HCT116 (cell line): ENCODE measurements at regions not wholly inside any gene's neighbourhood (a gene's known extent, or its start where the extent isn't known, plus 50 kb on each side); places are given as distances from the start of the nearest gene placed in this dataset.

Experiments
- ATAC-seq: fragments of 200-7000 bp; cut with Tn5 transposase; 2 replicates; pipeline ENCODE4 v1.9.1; 2020; ENCODE audit warnings: mild to moderate bottlenecking, moderate library complexity
- BruUV-seq: library from RNA; stranded (reverse); fragments of 400-500 nt; replicated peaks from 2 replicates; lab custom pipeline; 2021; lab: Mats Ljungman, UMichigan
- CTCF ChIA-PET: fragments of 300-600 bp; sonication (Branson Sonifier 250); formaldehyde crosslinking; loops from one replicate; lab custom pipeline; 2021; ENCODE audit warnings: antibody characterized with exemption; lab: Charles Lee
- POLR2A ChIA-PET: fragments of 300-600, 350-600 bp; sonication (Branson Sonifier 250); formaldehyde crosslinking; loops from one replicate; lab custom pipeline; 2021; ENCODE audit warnings: antibody characterized with exemption; lab: Charles Lee
- RAD21 ChIA-PET, 2 experiments: fragments of 300-600 bp; sonication (Branson Sonifier 250); formaldehyde crosslinking; loops; one replicate each; lab custom pipeline; 2023; ENCODE audit warnings: low total read pairs in 2 of 2; ENCODE audit not compliant: uncharacterized antibody in 2 of 2, unreplicated experiment in 2 of 2, low non-redundant PET in 1 of 2; lab: Charles Lee
- DNase-seq: peaks from one replicate; pipeline ENCODE4 v3.0.0-alpha.2; 2010; ENCODE audit warnings: low read depth, low spot score
- H2AFZ ChIP-seq: fragments of 200-600 bp; shearing (Covaris generic), sonication (generic); 2 replicates; pipeline ENCODE4 v1.6.1; 2017; ENCODE audit warnings: low read depth, mixed run types, mixed read lengths, antibody characterized with exemption, low read length; ENCODE audit not compliant: poor library complexity, severe bottlenecking
- H3K27ac ChIP-seq: 2 replicates; pipeline ENCODE4 v1.5.1; 2012; ENCODE audit warnings: low read depth, low read length
- H3K27me3 ChIP-seq: fragments of 200-600 bp; sonication (generic); 2 replicates; pipeline ENCODE4 v1.6.1; 2016; ENCODE audit warnings: mixed run types, low read length, mixed read lengths; ENCODE audit not compliant: insufficient read depth
- H3K36me3 ChIP-seq, 2 experiments: fragments of 200-500 bp in 1 of 2; fragments of 200-600 bp in 1 of 2; sonication (Bioruptor generic) in 1 of 2; sonication (generic) in 1 of 2; 2 replicates each; pipeline versions ENCODE4 v1.5.1 to v1.6.1; 2014 to 2016; ENCODE audit warnings: low read length in 2 of 2, inconsistent platforms in 1 of 2, mixed read lengths in 1 of 2, mixed run types in 1 of 2; ENCODE audit not compliant: insufficient read depth in 2 of 2, control insufficient read depth in 1 of 2
- H3K4me1 ChIP-seq, 2 experiments: fragments of 200-600 bp in 1 of 2; sonication (generic) in 1 of 2; 2 replicates each; pipeline versions ENCODE4 v1.5.1 to v1.6.1; 2012 to 2017; ENCODE audit warnings: low read length in 2 of 2, inconsistent platforms in 1 of 2, mild to moderate bottlenecking in 1 of 2, mixed read lengths in 1 of 2, mixed run types in 1 of 2, moderate library complexity in 1 of 2; ENCODE audit not compliant: insufficient read depth in 2 of 2, control insufficient read depth in 1 of 2
- H3K4me2 ChIP-seq: fragments of 200-600 bp; sonication (generic); 2 replicates; pipeline ENCODE4 v1.6.1; 2017; ENCODE audit warnings: mixed run types, low read length, mixed read lengths
- H3K4me3 ChIP-seq, 2 experiments: fragments of 200-600 bp in 1 of 2; sonication (generic) in 1 of 2; replicated peaks in 1 of 2; 2 replicates each; pipeline ENCODE4 v1.5.1; 2011 to 2016; ENCODE audit warnings: low read length in 2 of 2, control low read depth in 1 of 2, low read depth in 1 of 2, mild to moderate bottlenecking in 1 of 2, mixed read lengths in 1 of 2, mixed run types in 1 of 2
- H3K79me2 ChIP-seq: fragments of 200-600 bp; sonication (generic); 2 replicates; pipeline ENCODE4 v1.6.1; 2017; ENCODE audit warnings: mild to moderate bottlenecking, mixed run types, low read length, moderate library complexity, mixed read lengths; ENCODE audit not compliant: insufficient read depth
- H3K9ac ChIP-seq: fragments of 200-600 bp; sonication (generic); 2 replicates; pipeline ENCODE4 v1.6.1; 2016; ENCODE audit warnings: low read length, mixed read lengths
- H3K9me2 ChIP-seq: fragments of 200-600 bp; sonication (generic), shearing (Covaris generic); 2 replicates; pipeline ENCODE4 v1.6.1; 2017; ENCODE audit warnings: mixed run types, mild to moderate bottlenecking, moderate library complexity; ENCODE audit not compliant: insufficient read depth
- H3K9me3 ChIP-seq, 2 experiments: fragments of 200-500 bp in 1 of 2; fragments of 200-600 bp in 1 of 2; sonication (Bioruptor generic) in 1 of 2; sonication (generic) in 1 of 2; 2 replicates each; pipeline ENCODE4 v1.6.1; 2014 to 2017; ENCODE audit warnings: low read length in 2 of 2, mixed read lengths in 2 of 2, inconsistent platforms in 1 of 2, low read depth in 1 of 2, mild to moderate bottlenecking in 1 of 2, mixed run types in 1 of 2, moderate library complexity in 1 of 2; ENCODE audit not compliant: control insufficient read depth in 1 of 2, insufficient read depth in 1 of 2
- H4K20me1 ChIP-seq: fragments of 200-600 bp; sonication (generic), shearing (Covaris generic); 2 replicates; pipeline ENCODE4 v1.6.1; 2017; ENCODE audit warnings: mixed run types, mild to moderate bottlenecking, moderate library complexity; ENCODE audit not compliant: insufficient read depth
- ATF3 ChIP-seq: IDR thresholded peaks from 2 replicates; pipeline ENCODE4 v1.6.1; 2012
- CBX3 ChIP-seq: IDR thresholded peaks from 2 replicates; pipeline ENCODE4 v1.6.1; 2012; ENCODE audit warnings: low read depth
- CEBPB ChIP-seq: IDR thresholded peaks from 2 replicates; pipeline ENCODE4 v1.6.1; 2012; ENCODE audit warnings: low read depth
- CTCF ChIP-seq, 3 experiments: fragments of 200-600 bp in 1 of 3; sonication (generic) in 1 of 3; IDR thresholded peaks in 2 of 3; conservative IDR thresholded peaks in 1 of 3; 2 replicates each; pipeline ENCODE4 v1.5.1; 2012 to 2017; ENCODE audit warnings: low read depth in 2 of 3, low read length in 2 of 3, antibody characterized with exemption in 1 of 3, borderline replicate concordance in 1 of 3, control low read depth in 1 of 3, mild to moderate bottlenecking in 1 of 3, mixed read lengths in 1 of 3, mixed run types in 1 of 3, moderate library complexity in 1 of 3; ENCODE audit not compliant: insufficient read depth in 1 of 3
- EGR1 ChIP-seq: IDR thresholded peaks from 2 replicates; pipeline ENCODE4 v1.6.1; 2012; ENCODE audit warnings: low read depth
- ELF1 ChIP-seq: IDR thresholded peaks from 2 replicates; pipeline ENCODE4 v1.6.1; 2012; ENCODE audit warnings: low read depth, borderline replicate concordance
- EZH2 ChIP-seq: fragments of 200-600 bp; sonication (generic); IDR thresholded peaks from 2 replicates; pipeline ENCODE4 v1.6.1; 2017; ENCODE audit warnings: antibody characterized with exemption, mixed run types
- EZH2phosphoT487 ChIP-seq: fragments of 200-600 bp; IDR thresholded peaks from 2 replicates; pipeline ENCODE4 v1.6.1; 2018; ENCODE audit warnings: antibody characterized with exemption, borderline replicate concordance
- FOSL1 ChIP-seq: IDR thresholded peaks from 2 replicates; pipeline ENCODE4 v1.6.1; 2012; ENCODE audit warnings: low read depth
- JUND ChIP-seq: IDR thresholded peaks from 2 replicates; pipeline ENCODE4 v1.6.1; 2012
- MAX ChIP-seq: IDR thresholded peaks from 2 replicates; pipeline ENCODE4 v1.6.1; 2012
- POLR2AphosphoS5 ChIP-seq: IDR thresholded peaks from 2 replicates; pipeline ENCODE4 v1.6.1; 2011; ENCODE audit warnings: mild to moderate bottlenecking, low read depth, low read length, moderate library complexity
- REST ChIP-seq: IDR thresholded peaks from 2 replicates; pipeline ENCODE4 v1.6.1; 2012; ENCODE audit warnings: low read depth
- SIN3A ChIP-seq: IDR thresholded peaks from 2 replicates; pipeline ENCODE4 v1.6.1; 2012; ENCODE audit warnings: low read depth
- SP1 ChIP-seq: IDR thresholded peaks from 2 replicates; pipeline ENCODE4 v1.6.1; 2012; ENCODE audit warnings: low read depth
- SRF ChIP-seq: IDR thresholded peaks from 2 replicates; pipeline ENCODE4 v1.6.1; 2012; ENCODE audit warnings: low read depth
- YY1 ChIP-seq: IDR thresholded peaks from 2 replicates; pipeline ENCODE4 v1.6.1; 2011; ENCODE audit warnings: low read length, low read depth, moderate library complexity, mild to moderate bottlenecking; ENCODE audit not compliant: insufficient replicate concordance; ENCODE audit errors: extremely low read depth
- ZBTB33 ChIP-seq: IDR thresholded peaks from 2 replicates; pipeline ENCODE4 v1.6.1; 2011; ENCODE audit warnings: mild to moderate bottlenecking, low read length, moderate library complexity; ENCODE audit not compliant: insufficient replicate concordance; ENCODE audit errors: extremely low read depth
- ZFX ChIP-seq: fragments of 450-650 bp; IDR thresholded peaks from 2 replicates; pipeline ENCODE4 v1.6.1; 2017
- intact Hi-C: fragments of 100-400 bp; cut with micrococcal nuclease; formaldehyde crosslinking; loops from 2 replicates; pipeline ENCODE4 v1.10.0; 2022

- no TSS peak for BruUV-seq
- DNase-seq (no peak), ATAC-seq (no peak)
- TF ChIP-seq ATF3 (no peak), POLR2AphosphoS5 (no peak), EZH2phosphoT487 (no peak), REST (no peak), CTCF (IDR thresholded peaks at IDR 0.05 in 2 of 3, conservative IDR thresholded peaks at IDR 0.05 in 1 of 3; ENCODE audit: borderline replicate concordance in 1 of 3, insufficient read depth in 1 of 3, low read depth in 2 of 3, low read length in 2 of 3) (no peak), SP1 (no peak), EZH2 (no peak), ZFX (no peak), JUND (no peak), YY1 (no peak), CEBPB (no peak), CBX3 (no peak), ZBTB33 (no peak), SIN3A (no peak), FOSL1 (no peak), ELF1 (no peak), MAX (no peak), SRF (no peak), EGR1 (no peak)
- ChIA-PET RAD21 (no interaction called here), POLR2A (no interaction called here), CTCF (no interaction called here)
- Histone ChIP-seq H3K9me3 (no peaks in the 10 kb centered on the region), H3K79me2 (no peaks in the 10 kb centered on the region), H2AFZ (no peak overlapping the region), H3K27me3 (no peaks in the 10 kb centered on the region), H3K4me1 (peaks cover 63 to 67% of the 10 kb centered on the region in 2 experiments), H3K36me3 (no peaks in the 10 kb centered on the region), H3K4me2 (no peak overlapping the region), H3K4me3 (no peak overlapping the region), H3K9ac (no peak overlapping the region), H3K9me2 (no peaks in the 10 kb centered on the region), H4K20me1 (no peaks in the 10 kb centered on the region), H3K27ac (no peak overlapping the region)
- intact Hi-C loops: no loop called here
Measured at GRCh38 chr1:168394858-168395257, 114.2 kb downstream of the TBX19 start.
